H1 (cell line): ENCODE measurements at regions not wholly inside any gene's neighbourhood (a gene's known extent, or its start where the extent isn't known, plus 50 kb on each side); places are given as distances from the start of the nearest gene placed in this dataset.

ENCODE experiments used
- CTCF ChIA-PET: fragments of 300-600 bp; sonication (Branson Sonifier 250); formaldehyde crosslinking; loops from one replicate; lab custom pipeline; 2021; ENCODE audit not compliant: partially characterized antibody; lab: Charles Lee
- POLR2A ChIA-PET: fragments of 300-600 bp; sonication (Branson Sonifier 250); formaldehyde crosslinking; loops from one replicate; lab custom pipeline; 2021; ENCODE audit warnings: inconsistent platforms; ENCODE audit not compliant: partially characterized antibody; lab: Charles Lee
- DNase-seq, 2 experiments: peaks; one replicate each; pipeline versions ENCODE4 v3.0.0 to v3.0.0-alpha.2; 2010 to 2022; ENCODE audit warnings: low spot score in 2 of 2, low read depth in 1 of 2, mixed read lengths in 1 of 2
- FAIRE-seq: peaks from 2 replicates; lab custom pipeline; 2011; peaks lifted over from hg19 to GRCh38; lab: Jason Lieb, UNC
- H2AFZ ChIP-seq: 2 replicates; pipeline ENCODE4 v1.8.1; 2012; ENCODE audit warnings: low read length, inconsistent platforms
- H2AK5ac ChIP-seq: 2 replicates; pipeline ENCODE4 v1.6.1; 2013; ENCODE audit warnings: low read depth, low read length
- H2BK120ac ChIP-seq: replicated peaks from 2 replicates; pipeline ENCODE3; 2013; ENCODE audit warnings: low read depth, low read length, inconsistent platforms
- H2BK12ac ChIP-seq: 2 replicates; pipeline ENCODE4 v1.6.1; 2013; ENCODE audit warnings: low read depth, low read length
- H2BK15ac ChIP-seq: 2 replicates; pipeline ENCODE4 v1.6.1; 2013; ENCODE audit warnings: low read length
- H2BK20ac ChIP-seq: 2 replicates; pipeline ENCODE4 v1.6.1; 2013; ENCODE audit warnings: low read length
- H2BK5ac ChIP-seq: 2 replicates; pipeline ENCODE4 v1.6.1; 2013; ENCODE audit warnings: low read depth, low read length
- H3K14ac ChIP-seq: 2 replicates; pipeline ENCODE4 v1.6.1; 2013; ENCODE audit warnings: inconsistent platforms; ENCODE audit not compliant: insufficient read length
- H3K18ac ChIP-seq: 2 replicates; pipeline ENCODE4 v1.6.1; 2013; ENCODE audit warnings: low read length; ENCODE audit errors: extremely low read depth
- H3K23ac ChIP-seq: 2 replicates; pipeline ENCODE4 v1.6.1; 2013; ENCODE audit warnings: inconsistent platforms; ENCODE audit not compliant: insufficient read length
- H3K23me2 ChIP-seq: 2 replicates; pipeline ENCODE4 v1.6.1; 2013; ENCODE audit warnings: low read depth, low read length
- H3K27ac ChIP-seq: 2 replicates; pipeline ENCODE4 v1.6.1; 2011; ENCODE audit warnings: low read depth, low read length, inconsistent platforms
- H3K27me3 ChIP-seq, 4 experiments: replicated peaks in 1 of 4; 1 replicate in 1 of 4; 2 replicates in 3 of 4; pipeline versions ENCODE4 v1.6.1 to v1.8.1; 2011 to 2013; ENCODE audit warnings: low read length in 3 of 4, mild to moderate bottlenecking in 3 of 4, inconsistent platforms in 2 of 4, mixed read lengths in 2 of 4, moderate library complexity in 1 of 4; ENCODE audit not compliant: control insufficient read depth in 3 of 4, insufficient read depth in 3 of 4; ENCODE audit errors: extremely low read depth in 1 of 4
- H3K36me3 ChIP-seq, 4 experiments: 2 replicates each; pipeline versions ENCODE4 v1.6.1 to v1.8.1; 2011 to 2013; ENCODE audit warnings: mild to moderate bottlenecking in 4 of 4, low read length in 3 of 4, moderate library complexity in 2 of 4, control low read depth in 1 of 4, inconsistent platforms in 1 of 4; ENCODE audit not compliant: insufficient read depth in 4 of 4, control insufficient read depth in 2 of 4
- H3K4ac ChIP-seq: replicated peaks from 2 replicates; pipeline ENCODE3; 2013; ENCODE audit warnings: low read length, low read depth, mixed read lengths, inconsistent platforms; ENCODE audit not compliant: insufficient read length
- H3K4me1 ChIP-seq, 4 experiments: replicated peaks in 1 of 4; 1 replicate in 1 of 4; 2 replicates in 3 of 4; pipeline versions ENCODE4 v1.6.1 to v1.8.1; 2011 to 2013; ENCODE audit warnings: low read length in 3 of 4, inconsistent platforms in 2 of 4, mixed read lengths in 1 of 4; ENCODE audit not compliant: insufficient read depth in 4 of 4, control insufficient read depth in 3 of 4
- H3K4me2 ChIP-seq, 2 experiments: 2 replicates each; pipeline versions ENCODE4 v1.6.1 to v1.8.1; 2011 to 2013; ENCODE audit warnings: low read depth in 2 of 2, low read length in 2 of 2, control low read depth in 1 of 2, inconsistent platforms in 1 of 2, mild to moderate bottlenecking in 1 of 2; ENCODE audit not compliant: insufficient read depth in 1 of 2
- H3K4me3 ChIP-seq, 4 experiments: fragments of 200-600, 300-600 bp in 1 of 4; sonication (generic), shearing (Covaris generic), sonication (Bioruptor Twin) in 1 of 4; 2 replicates each; pipeline versions ENCODE4 v1.5.1 to v1.8.1; 2011 to 2016; ENCODE audit warnings: low read length in 4 of 4, low read depth in 3 of 4, control low read depth in 2 of 4, inconsistent platforms in 2 of 4, mild to moderate bottlenecking in 2 of 4, mixed read lengths in 1 of 4, moderate library complexity in 1 of 4; ENCODE audit not compliant: insufficient read depth in 2 of 4; ENCODE audit errors: extremely low read depth in 1 of 4
- H3K56ac ChIP-seq: replicated peaks from 2 replicates; pipeline ENCODE3; 2013; ENCODE audit warnings: low read depth, mild to moderate bottlenecking, mixed read lengths, low read length, inconsistent platforms; ENCODE audit not compliant: insufficient read length
- H3K79me1 ChIP-seq: 2 replicates; pipeline ENCODE4 v1.6.1; 2013; ENCODE audit warnings: low read depth, low read length, control low read depth
- H3K79me2 ChIP-seq, 2 experiments: 2 replicates each; pipeline versions ENCODE4 v1.6.1 to v1.8.1; 2012 to 2013; ENCODE audit warnings: low read length in 2 of 2, mild to moderate bottlenecking in 2 of 2, inconsistent platforms in 1 of 2; ENCODE audit not compliant: insufficient read depth in 2 of 2, control insufficient read depth in 1 of 2
- H3K9ac ChIP-seq, 4 experiments: replicated peaks in 1 of 4; 1 replicate in 1 of 4; 2 replicates in 3 of 4; pipeline versions ENCODE4 v1.6.1 to v1.8.1; 2011 to 2013; ENCODE audit warnings: low read depth in 3 of 4, low read length in 3 of 4, control low read depth in 2 of 4, mild to moderate bottlenecking in 2 of 4, moderate library complexity in 2 of 4, inconsistent platforms in 1 of 4; ENCODE audit errors: extremely low read depth in 1 of 4
- H3K9me3 ChIP-seq, 2 experiments: 2 replicates each; pipeline versions ENCODE4 v1.6.1 to v1.8.1; 2012 to 2013; ENCODE audit warnings: mild to moderate bottlenecking in 2 of 2, moderate library complexity in 2 of 2, control low read depth in 1 of 2, inconsistent platforms in 1 of 2, low read depth in 1 of 2, low read length in 1 of 2, mixed read lengths in 1 of 2; ENCODE audit not compliant: insufficient read depth in 2 of 2
- H4K20me1 ChIP-seq, 2 experiments: replicated peaks in 1 of 2; 2 replicates each; pipeline versions ENCODE3 to v1.8.1; 2011 to 2013; ENCODE audit warnings: inconsistent platforms in 2 of 2, low read length in 2 of 2, mild to moderate bottlenecking in 1 of 2; ENCODE audit not compliant: insufficient read depth in 2 of 2, control insufficient read depth in 1 of 2
- H4K5ac ChIP-seq: 2 replicates; pipeline ENCODE4 v1.6.1; 2013; ENCODE audit warnings: low read length, low read depth, mixed read lengths, inconsistent platforms; ENCODE audit not compliant: insufficient read length
- H4K8ac ChIP-seq: 2 replicates; pipeline ENCODE4 v1.8.0; 2013; ENCODE audit warnings: mild to moderate bottlenecking, moderate library complexity, low read length, inconsistent platforms; ENCODE audit not compliant: insufficient read depth; ENCODE audit errors: extremely low read depth
- H4K91ac ChIP-seq: replicated peaks from 2 replicates; pipeline ENCODE3; 2013; ENCODE audit warnings: low read length, mixed read lengths, inconsistent platforms; ENCODE audit not compliant: insufficient read length
- CHD2 ChIP-seq: IDR thresholded peaks from 2 replicates; pipeline ENCODE4 v1.6.1; 2012; ENCODE audit warnings: low read length, improper control_type of control experiment
- EP300 ChIP-seq, 2 experiments: IDR thresholded peaks; 1 replicate in 1 of 2; 2 replicates in 1 of 2; pipeline ENCODE4 v1.6.1; 2011 to 2012; ENCODE audit warnings: low read depth in 2 of 2, low read length in 2 of 2, mild to moderate bottlenecking in 2 of 2, borderline replicate concordance in 1 of 2, inconsistent platforms in 1 of 2, moderate library complexity in 1 of 2
- EZH2 ChIP-seq: fragments of 200-600 bp; sonication (generic); IDR thresholded peaks from 2 replicates; pipeline ENCODE4 v1.7.1; 2012; ENCODE audit warnings: low read depth, mild to moderate bottlenecking, moderate library complexity, low read length, inconsistent platforms; ENCODE audit not compliant: severe bottlenecking
- GABPA ChIP-seq: IDR thresholded peaks from 2 replicates; pipeline ENCODE4 v1.6.1; 2011; ENCODE audit warnings: mild to moderate bottlenecking, low read length, moderate library complexity, borderline replicate concordance; ENCODE audit not compliant: insufficient read depth
- JUN ChIP-seq: IDR thresholded peaks from 2 replicates; pipeline ENCODE4 v1.6.1; 2011; ENCODE audit warnings: low read depth, mild to moderate bottlenecking, improper control_type of control experiment, low read length
- KDM5A ChIP-seq: fragments of 200-600 bp; IDR thresholded peaks from 2 replicates; pipeline ENCODE4 v1.7.1; 2012; ENCODE audit warnings: mild to moderate bottlenecking, low read length, inconsistent platforms, mixed read lengths
- POLR2A ChIP-seq, 2 experiments: IDR thresholded peaks; 1 replicate in 1 of 2; 2 replicates in 1 of 2; pipeline ENCODE4 v1.6.1; 2011; ENCODE audit warnings: low read depth in 2 of 2, low read length in 2 of 2, mild to moderate bottlenecking in 2 of 2; ENCODE audit errors: control extremely low read depth in 1 of 2
- POU5F1 ChIP-seq: IDR thresholded peaks from 2 replicates; pipeline ENCODE4 v1.6.1; 2011; ENCODE audit warnings: low read depth, mild to moderate bottlenecking, low read length, moderate library complexity
- RBBP5 ChIP-seq: IDR thresholded peaks from 2 replicates; pipeline ENCODE4 v1.7.1; 2012; ENCODE audit warnings: low read depth, mild to moderate bottlenecking, inconsistent platforms, low read length, moderate library complexity, borderline replicate concordance
- RNF2 ChIP-seq: fragments of 200-900, 300-1000 bp; sonication (generic); IDR thresholded peaks from 2 replicates; pipeline ENCODE4 v1.7.1; 2016; ENCODE audit warnings: borderline replicate concordance, low read depth, mild to moderate bottlenecking, antibody characterized with exemption, low read length; ENCODE audit not compliant: poor library complexity, severe bottlenecking; ENCODE audit errors: missing control alignments
- TF ChIP-seq, protein P1 (sequence below): IDR thresholded peaks from 2 replicates; pipeline ENCODE4 v1.6.1; 2012; ENCODE audit warnings: low read length, inconsistent platforms
- TF ChIP-seq, protein P2 (sequence below): IDR thresholded peaks from 2 replicates; pipeline ENCODE4 v1.6.1; 2011; ENCODE audit warnings: low read length, improper control_type of control experiment

DNA sequence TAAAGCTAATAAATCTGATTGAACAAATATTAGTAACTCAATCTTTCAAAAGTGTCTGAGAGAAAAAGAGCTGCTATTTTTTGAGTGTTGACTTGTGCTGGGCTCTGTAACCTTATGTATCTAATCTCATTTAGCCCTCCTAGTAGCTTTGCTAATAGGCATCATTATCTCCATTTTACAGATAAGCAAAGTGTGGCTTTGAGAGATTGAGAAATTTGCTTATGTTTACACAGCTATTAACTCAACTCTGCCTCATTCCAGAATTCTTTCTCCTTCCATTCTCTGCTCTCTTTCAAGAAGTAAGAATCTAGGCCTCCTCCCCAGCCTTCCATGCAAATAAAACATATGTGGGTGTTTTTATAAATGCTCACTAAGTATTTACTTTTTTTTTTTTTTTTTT is 137.8 kb downstream of the GATA3 start:
- no peak overlapping the region for H2BK12ac ChIP-seq
- POLR2A ChIA-PET, result no interaction called here
- TF ChIP-seq JUN (no peak), RNF2 (no peak), CHD2 (no peak), RBBP5 (no peak), GABPA (no peak), EZH2 (no peak), KDM5A (no peak), EP300 (IDR thresholded peaks at IDR 0.05; ENCODE audit: borderline replicate concordance in 1 of 2, low read depth in 2 of 2, low read length in 2 of 2) (no peak), POLR2A (IDR thresholded peaks at IDR 0.05; ENCODE audit: control extremely low read depth in 1 of 2, low read depth in 2 of 2, low read length in 2 of 2) (no peak), POU5F1 (no peak)
- TF ChIP-seq, protein P1, sequence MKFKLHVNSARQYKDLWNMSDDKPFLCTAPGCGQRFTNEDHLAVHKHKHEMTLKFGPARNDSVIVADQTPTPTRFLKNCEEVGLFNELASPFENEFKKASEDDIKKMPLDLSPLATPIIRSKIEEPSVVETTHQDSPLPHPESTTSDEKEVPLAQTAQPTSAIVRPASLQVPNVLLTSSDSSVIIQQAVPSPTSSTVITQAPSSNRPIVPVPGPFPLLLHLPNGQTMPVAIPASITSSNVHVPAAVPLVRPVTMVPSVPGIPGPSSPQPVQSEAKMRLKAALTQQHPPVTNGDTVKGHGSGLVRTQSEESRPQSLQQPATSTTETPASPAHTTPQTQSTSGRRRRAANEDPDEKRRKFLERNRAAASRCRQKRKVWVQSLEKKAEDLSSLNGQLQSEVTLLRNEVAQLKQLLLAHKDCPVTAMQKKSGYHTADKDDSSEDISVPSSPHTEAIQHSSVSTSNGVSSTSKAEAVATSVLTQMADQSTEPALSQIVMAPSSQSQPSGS, result no peak
- TF ChIP-seq, protein P2, sequence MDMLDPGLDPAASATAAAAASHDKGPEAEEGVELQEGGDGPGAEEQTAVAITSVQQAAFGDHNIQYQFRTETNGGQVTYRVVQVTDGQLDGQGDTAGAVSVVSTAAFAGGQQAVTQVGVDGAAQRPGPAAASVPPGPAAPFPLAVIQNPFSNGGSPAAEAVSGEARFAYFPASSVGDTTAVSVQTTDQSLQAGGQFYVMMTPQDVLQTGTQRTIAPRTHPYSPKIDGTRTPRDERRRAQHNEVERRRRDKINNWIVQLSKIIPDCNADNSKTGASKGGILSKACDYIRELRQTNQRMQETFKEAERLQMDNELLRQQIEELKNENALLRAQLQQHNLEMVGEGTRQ, result no peak

More for the DNA sequence above, 137.8 kb downstream of the GATA3 start:
- FAIRE-seq (no peak), DNase-seq (no peak)
- Histone ChIP-seq H2BK15ac (no peak overlapping the region), H3K4ac (no peak overlapping the region), H4K20me1 (no peaks in the 10 kb centered on the region), H3K18ac (no peak overlapping the region), H3K36me3 (no peaks in the 10 kb centered on the region), H2AFZ (no peak overlapping the region), H3K4me3 (no peak overlapping the region), H3K4me1 (no peaks in the 10 kb centered on the region; a peak in 1 of 7 replicates), H2AK5ac (no peak overlapping the region), H3K56ac (no peak overlapping the region), H3K9me3 (no peaks in the 10 kb centered on the region), H3K9ac (no peak overlapping the region), H3K79me1 (no peaks in the 10 kb centered on the region), H2BK120ac (no peak overlapping the region), H4K8ac (no peak overlapping the region), H2BK5ac (no peak overlapping the region), H3K79me2 (no peaks in the 10 kb centered on the region), H3K23ac (no peak overlapping the region), H3K27me3 (no peaks in the 10 kb centered on the region), H4K5ac (no peak overlapping the region), H2BK20ac (no peak overlapping the region), H3K27ac (no peak overlapping the region), H3K23me2 (no peaks in the 10 kb centered on the region), H4K91ac (no peak overlapping the region), H3K4me2 (no peak overlapping the region), H3K14ac (no peak overlapping the region)
- CTCF ChIA-PET, result interaction anchor here (0.6 kb wide), 1 partner anchor 349 kb away, joined by 4 read pairs; no protein-coding TSS in a partner anchor
